ENCODE measurements at regions not wholly inside any gene's neighbourhood (a gene's known extent, or its start where the extent isn't known, plus 50 kb on each side); places are given as distances from the start of the nearest gene placed in this dataset.

DNA sequence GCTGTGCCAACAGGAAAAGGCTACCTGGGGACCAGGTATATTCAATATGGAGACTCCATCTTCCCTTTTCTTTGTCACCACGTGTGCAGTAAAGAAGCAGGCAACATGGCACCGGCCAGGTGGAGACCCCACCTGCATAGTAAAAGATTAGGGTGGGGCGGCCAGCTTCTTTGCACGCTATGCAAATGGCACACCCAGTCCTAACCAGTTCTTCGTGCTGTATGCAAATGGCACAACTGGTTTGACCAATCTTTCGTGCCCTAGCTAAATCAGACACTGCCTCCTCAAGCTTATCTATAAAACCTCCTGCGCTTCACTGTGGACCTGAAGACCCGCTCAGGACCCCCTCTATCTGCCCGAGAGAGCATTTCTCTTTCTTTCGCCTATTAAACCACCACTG lies 88.8 kb upstream of the EZR start:
- TF ChIP-seq POLR2A (IDR thresholded peaks at IDR 0.05) (no peak), CTCF (IDR thresholded peaks at IDR 0.05) (no peak)

All from esophagus squamous epithelium (tissue), 4 donors.